GM19455 (cell line): ENCODE measurements at regions not wholly inside any gene's neighbourhood (a gene's known extent, or its start where the extent isn't known, plus 50 kb on each side); places are given as distances from the start of the nearest gene placed in this dataset.

Experiments used
- ATAC-seq: cut with Tn5 transposase; IDR thresholded peaks from one replicate; pipeline ENCODE4 v1.9.1; 2021; ENCODE audit not compliant: unreplicated experiment

GRCh38 chr5:175054243-175054642 lies 329.9 kb downstream of the MSX2 start:
- no peak for ATAC-seq

GRCh38 chr5:175052351-175052750 lies 328.0 kb downstream of the MSX2 start:
- ATAC-seq: no peak

GRCh38 chr5:175047048-175047447 lies 322.7 kb downstream of the MSX2 start:
- ATAC-seq: no peak

- ATAC-seq: no peak
Measured at GRCh38 chr5:175045820-175046219, 321.4 kb downstream of the MSX2 start.

- ATAC-seq: no peak
Measured at GRCh38 chr5:175037820-175038219, 313.4 kb downstream of the MSX2 start.

GRCh38 chr5:175035882-175036533 lies 311.6 kb downstream of the MSX2 start:
- ATAC-seq: no peak

- ATAC-seq: no peak
Measured at GRCh38 chr5:175034924-175035323, 310.5 kb downstream of the MSX2 start.

GRCh38 chr5:175032741-175033151 lies 308.4 kb downstream of the MSX2 start:
- ATAC-seq: no peak

- ATAC-seq: no peak
Measured at GRCh38 chr5:175032013-175032412, 307.6 kb downstream of the MSX2 start.

- ATAC-seq: no peak
Measured at GRCh38 chr5:175027390-175027789, 303.0 kb downstream of the MSX2 start.

GRCh38 chr5:175025077-175025476 lies 300.7 kb downstream of the MSX2 start:
- no peak for ATAC-seq

- no peak for ATAC-seq
Measured at GRCh38 chr5:175021841-175022625, 297.7 kb downstream of the MSX2 start.

GRCh38 chr5:175021321-175021720 lies 296.9 kb downstream of the MSX2 start:
- no peak for ATAC-seq

- ATAC-seq: no peak
Measured at GRCh38 chr5:175015028-175015685, 290.8 kb downstream of the MSX2 start.

- ATAC-seq: no peak
Measured at GRCh38 chr5:175013251-175013650, 288.9 kb downstream of the MSX2 start.

- ATAC-seq: no peak
Measured at GRCh38 chr5:175012267-175012666, 287.9 kb downstream of the MSX2 start.

GRCh38 chr5:175003531-175003930 lies 279.1 kb downstream of the MSX2 start:
- ATAC-seq: no peak

- no peak for ATAC-seq
Measured at GRCh38 chr5:175001876-175002645, 277.7 kb downstream of the MSX2 start.

- ATAC-seq: no peak
Measured at GRCh38 chr5:175001311-175001710, 276.9 kb downstream of the MSX2 start.

- no peak for ATAC-seq
Measured at GRCh38 chr5:174999581-174999980, 275.2 kb downstream of the MSX2 start.

- ATAC-seq: no peak
Measured at GRCh38 chr5:174998131-174998730, 273.8 kb downstream of the MSX2 start.
